ENCODE measurements at regions not wholly inside any gene's neighbourhood (a gene's known extent, or its start where the extent isn't known, plus 50 kb on each side); places are given as distances from the start of the nearest gene placed in this dataset.

DNA sequence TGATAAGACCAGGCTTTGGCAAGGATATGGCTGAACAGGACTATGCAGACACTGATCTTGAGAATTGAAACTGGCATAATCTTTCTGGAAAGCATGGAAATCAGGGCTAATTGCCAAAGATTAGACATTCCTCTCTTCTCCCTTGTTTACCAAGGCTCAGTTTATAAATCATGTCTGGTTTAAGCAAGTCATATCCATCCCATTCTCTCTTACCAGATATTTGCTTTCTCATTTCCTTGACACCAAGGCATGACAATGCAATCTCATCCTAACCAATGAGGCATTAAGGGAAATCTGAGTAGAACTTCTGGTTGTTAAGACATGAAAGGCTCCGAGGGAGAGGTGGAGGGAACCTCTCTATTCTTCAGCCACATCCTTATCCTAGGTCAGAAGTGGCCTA lies 110.3 kb upstream of the CEP85L start:
- ATAC-seq: no peak
- intact Hi-C loops (cut with micrococcal nuclease): no loop called here
- DNase-seq: no peak

DNA sequence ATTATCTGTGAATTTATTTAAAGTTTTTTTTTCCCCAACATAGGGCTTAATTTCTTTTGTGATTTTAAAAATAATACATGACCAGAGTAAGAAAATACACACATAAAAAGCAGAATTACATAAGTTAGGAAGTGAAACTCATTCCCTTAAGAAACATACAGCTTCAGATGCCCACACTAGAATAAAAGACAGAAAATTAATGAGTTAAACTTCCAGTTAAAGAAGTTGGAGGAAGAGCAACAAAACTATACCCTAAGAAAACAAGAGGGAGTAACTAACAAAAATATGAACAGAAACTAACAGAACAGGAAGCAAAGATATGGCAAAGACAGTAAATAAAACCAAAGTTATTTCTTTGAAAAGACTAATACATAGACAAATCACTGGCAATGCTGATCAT lies 107.6 kb upstream of the CEP85L start:
- intact Hi-C loops (cut with micrococcal nuclease): no loop called here
- ATAC-seq (no peak), DNase-seq (no peak)

DNA sequence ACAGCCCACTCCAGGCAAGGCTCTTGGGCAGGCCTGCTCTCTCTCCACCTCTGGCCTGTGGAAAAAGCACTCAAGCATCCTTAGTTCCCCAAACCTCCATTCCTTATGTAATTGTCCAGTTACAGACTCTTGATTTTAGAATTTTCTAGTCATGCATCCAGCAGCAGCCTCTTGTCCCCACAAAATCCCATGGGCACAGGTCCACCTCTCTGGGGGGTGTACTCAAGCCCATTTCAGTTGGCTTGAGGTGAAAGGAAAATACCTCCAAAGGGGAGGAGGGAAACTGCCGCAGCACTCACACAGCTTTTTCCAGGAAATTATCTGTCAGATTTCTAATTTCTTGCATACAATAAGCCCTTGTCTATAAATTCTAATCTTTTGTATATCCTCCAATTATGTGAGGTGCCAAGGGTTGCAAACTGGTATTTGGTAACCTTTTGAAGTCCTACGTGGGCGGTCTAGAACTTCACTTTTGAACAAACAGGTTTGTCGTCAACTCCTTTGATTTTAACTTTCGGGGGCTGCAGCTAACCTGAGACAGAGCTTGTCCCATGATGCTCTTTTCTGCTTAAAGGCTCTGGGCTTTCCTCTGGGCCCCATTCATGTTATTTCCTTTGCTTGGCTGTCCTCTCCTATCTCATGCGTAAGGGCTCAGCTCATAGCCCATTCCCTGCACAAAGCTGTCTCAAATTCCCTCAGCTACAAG lies 104.7 kb upstream of the CEP85L start:
- no peak for DNase-seq
- intact Hi-C loops (cut with micrococcal nuclease): no loop called here
- no peak for ATAC-seq

DNA sequence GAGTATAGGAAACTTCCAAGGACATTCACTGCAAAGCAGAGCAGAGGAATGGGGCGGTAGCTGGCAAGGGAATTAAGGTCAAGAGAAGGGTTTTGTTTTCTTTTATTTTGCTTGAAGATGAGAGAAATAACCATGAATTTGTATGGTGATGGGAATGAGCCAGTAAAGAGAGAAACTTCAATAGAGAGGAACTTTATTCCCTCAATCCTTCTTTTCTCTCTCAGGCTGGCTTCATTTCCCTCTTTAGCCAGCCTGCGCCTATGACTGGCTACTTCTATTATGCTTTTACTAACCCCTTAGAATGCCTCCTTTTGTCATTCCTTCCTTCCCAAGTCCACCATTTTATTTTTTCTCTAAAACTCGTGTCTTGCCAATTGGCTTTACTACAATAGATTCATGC lies 101.4 kb upstream of the CEP85L start:
- intact Hi-C loops (cut with micrococcal nuclease): no loop called here
- ATAC-seq: no peak
- no peak for DNase-seq

DNA sequence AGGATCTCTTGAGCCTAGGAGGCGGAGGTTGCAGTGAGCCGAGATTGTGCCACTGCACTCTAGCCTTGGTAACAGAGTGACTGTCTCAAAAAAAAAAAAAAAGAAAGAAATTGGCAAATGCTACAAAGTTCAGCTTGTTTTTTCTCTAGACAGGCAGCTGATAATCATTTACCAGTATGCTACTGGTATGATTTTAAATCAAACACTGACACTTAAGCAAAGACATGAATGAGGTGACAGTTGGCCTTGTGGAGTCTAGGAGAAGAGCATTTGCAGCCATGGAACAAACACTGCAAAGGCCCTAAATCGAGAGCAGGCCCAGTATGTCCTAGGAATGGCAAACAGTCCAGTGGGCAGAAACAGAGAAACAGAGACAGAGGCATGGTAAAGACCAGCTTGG lies 99.7 kb upstream of the CEP85L start:
- ATAC-seq (no peak), DNase-seq (no peak)
- intact Hi-C loops (cut with micrococcal nuclease): no loop called here

DNA sequence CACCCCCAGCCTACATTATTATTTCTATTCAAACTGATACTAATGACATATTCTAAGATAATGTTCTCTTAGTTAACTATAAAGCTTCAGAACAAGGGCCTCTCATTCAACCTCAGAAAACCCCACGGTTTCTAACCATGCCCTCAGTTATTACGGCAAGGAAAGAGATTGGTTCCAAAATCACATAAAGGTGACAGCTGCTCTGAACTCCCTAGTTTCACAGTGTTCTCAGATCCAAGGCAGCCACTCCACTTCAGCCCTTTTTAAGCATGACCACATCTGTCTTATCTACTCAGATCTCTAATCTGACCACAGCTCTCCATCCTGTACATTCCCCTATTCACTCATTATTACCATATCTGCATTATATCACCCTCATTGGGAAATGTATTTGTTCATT lies 98.8 kb upstream of the CEP85L start:
- intact Hi-C loops (cut with micrococcal nuclease): no loop called here
- DNase-seq (no peak), ATAC-seq (no peak)

DNA sequence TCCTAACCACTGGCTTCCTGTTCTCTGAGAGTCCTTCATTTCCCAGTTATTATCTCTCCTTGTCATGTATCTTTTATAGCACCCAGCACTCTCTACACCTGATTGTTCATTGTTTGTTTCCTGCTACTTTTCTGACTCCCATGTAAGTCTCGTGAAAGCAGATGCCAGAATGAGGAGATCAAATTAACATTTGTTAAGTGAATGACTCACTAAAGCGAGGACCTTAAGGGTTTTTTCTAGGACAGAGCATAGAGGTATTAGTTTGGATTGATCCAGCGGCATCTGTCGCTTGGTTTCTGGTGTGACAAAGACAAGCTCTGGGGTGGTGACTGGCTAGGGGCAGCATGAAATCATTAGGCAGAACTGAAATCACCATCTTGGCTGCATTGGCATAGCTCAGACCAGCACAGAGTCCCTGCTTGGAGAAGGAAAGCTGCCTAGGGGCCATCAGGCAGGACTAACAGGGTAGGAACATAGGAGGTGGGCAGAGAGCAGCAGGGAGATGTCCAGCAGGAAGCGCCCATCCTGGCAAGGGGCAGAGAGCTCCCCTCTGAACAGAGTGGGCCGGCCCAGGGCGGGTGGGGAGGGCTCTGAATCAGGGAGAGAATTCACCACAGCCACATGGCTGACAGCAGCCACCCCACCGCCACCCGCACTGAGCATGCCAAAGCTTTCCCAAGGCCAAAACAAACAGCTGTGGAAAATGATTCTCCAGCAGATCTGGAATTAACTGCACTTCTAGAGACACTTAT lies 97.1 kb upstream of the CEP85L start:
- ATAC-seq (no peak), DNase-seq (no peak)
- intact Hi-C loops (cut with micrococcal nuclease): no loop called here

DNA sequence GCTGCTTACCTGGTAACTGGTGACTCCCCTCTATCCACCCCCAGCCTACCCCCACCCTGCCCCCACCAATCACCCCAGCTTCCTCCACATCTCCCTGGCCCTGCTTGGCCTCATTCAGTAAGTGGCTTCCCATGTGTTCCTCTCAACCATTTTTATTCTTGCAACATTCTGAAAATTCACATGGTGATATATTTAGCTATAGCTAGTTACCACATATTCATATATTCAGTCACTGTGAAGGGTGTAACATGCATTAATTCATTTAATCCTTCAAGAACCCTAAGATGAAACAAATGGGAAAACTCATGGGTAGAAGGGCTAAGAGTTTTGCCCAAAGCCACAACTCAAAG lies 95.4 kb upstream of the CEP85L start:
- DNase-seq (no peak), ATAC-seq (no peak)
- intact Hi-C loops (cut with micrococcal nuclease): no loop called here

DNA sequence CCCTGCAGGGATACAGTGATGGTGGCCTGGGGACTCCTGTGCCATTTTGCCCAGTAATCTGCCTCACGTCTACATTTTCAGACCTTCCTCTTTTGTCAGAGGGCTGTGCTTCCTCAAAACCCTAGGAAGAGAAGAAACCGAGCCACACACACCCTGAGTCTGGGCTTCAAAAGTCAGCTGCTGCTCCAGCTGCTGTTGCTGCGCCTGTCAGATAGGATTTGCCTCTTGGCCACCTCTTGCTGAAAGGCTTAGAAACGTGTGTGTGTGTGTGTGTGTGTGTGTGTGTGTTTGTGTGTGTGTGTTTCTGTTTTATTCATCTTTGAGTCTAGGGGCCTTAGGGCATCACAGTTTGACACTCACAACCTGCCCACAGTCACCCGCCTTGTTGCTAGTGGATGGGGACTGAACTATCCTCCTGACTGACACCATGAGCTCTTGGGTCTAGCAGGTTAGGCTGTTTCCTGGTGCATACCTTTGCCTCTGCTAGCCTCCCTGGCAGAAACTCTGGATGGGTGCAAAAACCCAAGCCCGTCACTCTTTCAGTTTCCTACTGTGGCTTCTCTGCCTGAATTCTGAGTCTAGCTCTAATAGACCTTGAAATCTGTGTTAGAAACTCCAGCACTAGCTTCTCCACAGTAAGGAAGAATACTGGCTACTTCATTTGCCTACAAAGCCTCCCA lies 94.9 kb upstream of the CEP85L start:
- DNase-seq (no peak), ATAC-seq (peak; percentile 54)
- intact Hi-C loops (cut with micrococcal nuclease): no loop called here

DNA sequence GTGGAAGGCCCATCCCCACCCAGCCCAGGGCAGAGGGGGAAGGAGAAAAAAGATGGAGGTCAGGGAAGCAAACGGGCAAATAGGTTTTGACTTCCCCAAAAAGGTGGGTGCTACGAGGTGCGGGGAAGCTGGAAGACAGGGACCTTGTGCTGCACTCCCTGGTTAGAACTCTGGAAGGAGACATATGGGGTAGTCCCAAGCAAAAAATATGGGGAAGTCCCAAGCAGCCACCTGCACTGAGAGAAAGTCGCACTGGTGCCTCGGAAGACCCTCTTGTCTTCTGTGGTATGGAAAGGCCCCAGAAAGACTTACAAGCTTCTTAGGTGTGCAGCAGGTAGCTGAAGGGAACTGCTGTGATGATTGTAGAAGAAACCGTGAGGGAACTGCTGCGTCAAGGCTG lies 93.8 kb upstream of the CEP85L start:
- DNase-seq (no peak), ATAC-seq (no peak)
- intact Hi-C loops (cut with micrococcal nuclease): no loop called here

DNA sequence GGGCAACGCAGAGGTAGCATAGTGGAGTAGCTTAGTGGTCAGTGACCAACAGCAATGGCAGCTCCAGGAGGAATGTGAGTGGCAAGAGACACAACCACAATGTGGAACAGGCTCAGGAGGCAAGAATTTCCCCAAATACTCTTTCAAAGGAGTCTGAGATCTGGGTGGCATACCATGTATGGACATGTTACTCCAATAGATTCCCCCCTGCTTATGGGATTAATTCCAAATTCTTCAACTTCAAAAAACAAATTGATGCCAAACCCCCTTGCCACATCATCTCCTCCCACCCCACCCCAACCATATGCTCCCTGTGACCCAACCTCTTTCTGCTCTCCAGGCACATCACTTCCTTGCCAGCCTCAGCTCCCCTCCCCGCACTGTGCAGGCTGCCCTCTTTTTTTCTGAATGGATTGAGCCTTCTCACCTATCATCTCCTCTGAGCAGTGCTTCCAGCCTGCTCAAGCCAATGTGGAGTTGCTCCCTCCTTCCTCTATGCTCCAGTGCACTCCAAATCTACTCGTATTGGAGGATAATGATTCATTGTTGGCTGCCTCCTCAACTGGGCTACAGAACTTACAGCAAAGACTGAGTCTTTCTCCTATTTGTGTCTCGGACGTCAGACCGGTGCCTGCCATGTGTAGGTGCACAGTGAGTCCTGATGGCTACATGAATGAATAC lies 93.0 kb upstream of the CEP85L start:
- no peak for DNase-seq
- intact Hi-C loops (cut with micrococcal nuclease): no loop called here
- ATAC-seq: peak; percentile 17

DNA sequence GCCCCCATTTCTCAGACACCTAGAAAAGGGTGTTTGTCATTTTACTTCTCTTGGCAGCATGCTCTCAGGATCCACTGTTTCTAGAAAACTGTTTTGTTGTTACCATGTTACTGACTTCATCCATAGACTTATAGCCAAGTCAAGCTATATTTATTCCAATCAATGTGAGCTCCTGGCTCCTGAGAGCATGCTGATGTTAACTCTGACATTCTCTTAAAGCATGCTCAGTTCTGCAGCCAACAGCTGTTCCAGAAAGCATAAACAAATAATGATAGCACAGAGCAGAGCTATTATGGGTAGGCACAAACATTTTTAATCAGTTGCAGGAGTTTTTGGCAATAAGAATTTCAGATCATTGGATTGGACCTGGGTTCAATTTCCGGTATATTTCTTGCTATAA lies 92.4 kb upstream of the CEP85L start:
- no peak for DNase-seq
- intact Hi-C loops (cut with micrococcal nuclease): no loop called here
- peak; percentile 68 for ATAC-seq

DNA sequence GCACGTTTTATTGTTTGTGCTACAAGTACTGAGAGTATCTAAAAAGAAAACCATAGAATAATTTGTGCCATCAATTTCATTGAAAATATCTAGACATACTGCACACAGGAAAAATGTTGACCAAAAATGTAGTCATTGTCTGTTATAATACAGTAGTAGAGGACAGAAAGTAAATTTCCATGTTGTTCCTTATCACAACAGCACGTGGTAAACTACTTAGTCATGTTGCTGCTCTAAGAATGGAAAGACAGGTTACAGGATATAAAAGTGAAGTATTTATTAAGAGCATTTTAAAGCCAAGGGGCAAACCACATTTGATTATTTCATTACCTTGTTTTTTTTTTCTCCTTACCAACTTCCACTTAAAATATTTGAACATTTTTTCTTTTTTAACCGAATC lies 89.0 kb upstream of the CEP85L start:
- intact Hi-C loops (cut with micrococcal nuclease): no loop called here
- ATAC-seq (peak; percentile 30), DNase-seq (no peak)

DNA sequence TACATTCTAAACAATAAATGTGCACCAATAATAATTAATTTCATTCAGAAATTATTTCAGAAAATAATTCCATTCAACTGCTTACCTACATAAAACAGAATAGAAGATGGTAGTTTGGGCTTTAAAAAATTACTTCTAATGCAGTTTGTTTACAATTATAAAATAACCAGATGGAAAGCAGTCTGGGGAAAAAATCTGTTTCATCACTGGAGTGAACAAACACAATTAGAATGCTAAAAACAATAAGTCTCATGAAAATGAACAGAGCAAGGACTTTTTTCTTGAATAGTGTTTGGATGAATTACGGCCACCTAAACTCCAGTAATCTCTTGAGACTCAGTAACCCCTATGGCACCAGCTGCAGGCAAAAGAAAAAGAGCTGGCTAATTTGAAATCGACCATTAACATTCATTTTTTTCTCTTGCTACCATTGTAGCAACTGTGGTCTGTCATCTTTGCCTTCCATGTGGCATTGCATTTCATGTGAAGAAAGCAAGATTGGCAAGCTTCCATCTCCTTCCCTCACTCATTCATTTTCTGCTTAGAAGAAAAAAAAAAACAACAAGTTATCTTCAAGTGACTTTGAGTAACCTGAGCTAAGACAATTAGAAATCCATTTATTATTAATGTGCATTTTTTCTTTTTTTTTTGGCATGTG lies 88.4 kb upstream of the CEP85L start:
- intact Hi-C loops (cut with micrococcal nuclease): no loop called here
- no peak for ATAC-seq

DNA sequence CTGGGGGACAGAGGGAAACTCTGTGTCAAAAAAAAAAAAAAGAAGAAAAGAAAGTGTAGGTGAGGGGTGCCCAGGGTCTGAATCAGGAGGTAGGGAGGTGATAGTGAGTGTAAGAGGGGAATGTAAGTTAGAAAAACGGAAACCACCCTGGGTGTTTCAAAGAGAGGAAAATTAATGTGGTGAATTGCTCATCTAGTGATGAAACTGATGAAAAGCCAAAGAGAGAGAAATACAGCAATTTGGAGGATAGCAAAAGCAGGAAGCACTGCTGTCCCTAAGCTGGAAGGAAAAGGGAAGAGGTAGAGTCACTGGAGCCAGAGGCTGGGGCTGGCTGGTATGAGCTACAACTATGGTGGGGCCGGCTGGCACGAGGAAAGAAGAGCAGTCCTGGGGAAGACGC lies 85.0 kb upstream of the CEP85L start:
- intact Hi-C loops (cut with micrococcal nuclease): no loop called here
- ATAC-seq (no peak), DNase-seq (no peak)

More for the DNA sequence above, 88.4 kb upstream of the CEP85L start:
- DNase-seq: no peak

DNA sequence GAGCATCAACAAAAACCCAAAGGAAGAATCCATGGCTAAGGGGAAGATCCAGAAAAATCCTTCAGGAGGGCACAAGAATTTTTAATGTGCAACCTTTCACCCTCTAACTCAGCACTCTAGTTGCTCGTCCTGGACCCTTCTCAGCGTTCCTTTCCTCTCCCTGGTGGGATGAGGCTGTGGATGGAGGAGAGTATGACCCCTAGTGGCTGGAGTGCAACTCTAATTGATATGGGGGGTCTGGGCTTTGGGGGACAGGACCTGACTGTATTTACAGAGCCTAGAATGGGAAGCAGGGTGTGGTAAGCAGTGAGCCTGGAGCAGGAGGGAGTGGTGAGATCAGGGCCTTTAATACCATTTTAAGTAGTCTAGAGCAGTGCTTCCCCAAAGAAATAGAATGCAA lies 83.9 kb upstream of the CEP85L start:
- intact Hi-C loops (cut with micrococcal nuclease): no loop called here
- DNase-seq (no peak), ATAC-seq (peak; percentile 68)

DNA sequence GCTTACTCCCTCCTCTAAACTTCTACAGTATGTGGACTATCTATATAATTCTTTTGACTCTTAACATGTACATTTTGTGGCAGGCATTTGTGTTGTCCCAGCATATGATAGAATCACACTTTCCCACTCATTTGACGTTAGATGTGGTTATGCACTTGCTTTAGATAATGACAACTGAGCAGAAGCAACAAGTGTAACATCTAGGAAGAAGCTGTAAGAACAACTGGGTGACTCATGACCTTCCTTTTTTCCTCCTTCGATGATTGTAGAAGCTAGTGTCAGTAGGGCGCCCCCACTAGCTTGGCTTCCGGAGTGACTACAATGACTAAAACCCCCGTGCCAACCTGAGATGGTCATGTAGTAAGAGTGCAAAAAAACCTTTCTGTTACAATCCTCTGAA lies 74.6 kb upstream of the CEP85L start:
- no peak for DNase-seq
- intact Hi-C loops (cut with micrococcal nuclease): no loop called here
- ATAC-seq: no peak

DNA sequence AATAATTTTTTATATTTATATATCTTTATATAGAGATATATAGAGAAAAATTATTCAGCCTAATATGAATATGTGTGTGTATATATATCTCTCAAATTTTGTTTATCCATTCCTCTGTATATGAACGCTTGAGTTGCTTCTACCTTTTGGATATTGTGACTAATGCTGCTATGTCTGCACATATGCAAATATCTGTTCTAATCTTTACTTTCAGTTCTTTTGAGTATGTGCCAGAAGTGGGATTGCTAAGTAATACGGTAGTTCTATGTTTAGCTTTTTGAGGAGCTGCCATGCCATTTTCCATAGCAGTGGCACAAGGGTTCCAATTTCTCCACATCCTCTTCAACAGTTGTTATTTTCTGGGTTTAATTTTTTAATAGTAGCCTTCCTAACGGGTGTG lies 72.8 kb upstream of the CEP85L start:
- intact Hi-C loops (cut with micrococcal nuclease): no loop called here
- no peak for DNase-seq
- ATAC-seq: peak; percentile 32

Measured in left ventricle myocardium superior (tissue), 1 donor.